Medulla oblongata (tissue), 1 donor: ENCODE measurements at regions not wholly inside any gene's neighbourhood (a gene's known extent, or its start where the extent isn't known, plus 50 kb on each side); places are given as distances from the start of the nearest gene placed in this dataset.

Experiments
- DNase-seq: peaks from one replicate; pipeline ENCODE4 v3.0.0-alpha.2; 2015; ENCODE audit errors: extremely low spot score

DNA sequence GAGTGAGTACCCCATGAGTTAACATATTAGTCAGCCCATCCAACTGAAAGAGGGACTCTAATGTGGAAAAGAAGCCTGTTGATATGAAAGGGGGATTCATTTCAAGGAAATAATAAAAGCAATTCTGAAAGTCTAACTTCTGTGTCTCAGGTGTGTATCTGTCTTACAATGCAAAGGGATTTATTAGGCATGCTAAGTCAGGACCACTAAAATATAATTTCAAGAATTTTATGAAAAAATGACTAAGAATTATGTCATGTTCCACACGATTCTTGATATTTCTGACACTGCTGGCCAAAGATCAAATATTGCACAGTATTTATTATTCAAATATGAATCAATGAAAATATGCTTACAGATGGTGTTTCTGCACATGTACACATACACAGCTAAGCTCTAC lies 130.8 kb downstream of the KLF12 start:
- no peak for DNase-seq

DNA sequence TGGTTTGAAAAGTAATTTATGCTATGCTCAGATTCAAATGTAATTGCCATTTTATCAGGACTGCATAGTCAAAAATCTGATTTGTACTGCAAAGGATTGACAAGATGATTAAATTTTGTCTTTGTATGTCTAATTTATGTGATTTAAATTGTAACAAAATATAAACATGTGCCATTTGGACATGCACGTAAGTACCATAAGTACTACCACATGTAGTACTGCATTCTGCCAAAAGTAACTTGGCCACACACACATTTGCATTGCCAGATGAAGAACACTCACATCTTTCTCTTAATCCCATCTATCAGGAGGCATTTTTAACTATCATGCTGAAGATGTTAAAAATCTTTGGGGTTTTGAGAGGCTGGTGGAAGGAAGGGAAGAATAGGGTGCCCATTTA lies 133.3 kb downstream of the KLF12 start:
- DNase-seq = no peak

DNA sequence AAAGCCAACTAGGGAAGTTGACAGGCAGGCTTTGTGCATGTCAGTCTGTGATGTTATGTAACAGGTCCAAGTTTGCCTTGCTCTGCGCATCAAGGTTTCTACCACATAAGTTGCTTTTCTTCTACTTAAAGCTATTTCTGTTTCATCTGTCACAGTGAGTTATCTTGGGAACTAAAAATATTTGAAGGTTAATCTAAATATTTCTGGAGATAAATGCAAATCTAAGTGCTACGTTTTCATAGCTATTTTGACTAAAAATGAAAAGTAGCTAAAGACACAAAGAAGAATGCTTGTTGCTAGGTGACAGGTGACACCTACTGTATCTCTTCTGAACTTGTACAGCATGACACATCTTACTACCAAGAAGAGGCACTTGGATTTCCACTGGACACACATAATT lies 135.6 kb downstream of the KLF12 start:
- no peak for DNase-seq

- no peak for DNase-seq
These were observed 136.2 kb downstream of the KLF12 start for GRCh38 chr13:73997964-73998363.

DNA sequence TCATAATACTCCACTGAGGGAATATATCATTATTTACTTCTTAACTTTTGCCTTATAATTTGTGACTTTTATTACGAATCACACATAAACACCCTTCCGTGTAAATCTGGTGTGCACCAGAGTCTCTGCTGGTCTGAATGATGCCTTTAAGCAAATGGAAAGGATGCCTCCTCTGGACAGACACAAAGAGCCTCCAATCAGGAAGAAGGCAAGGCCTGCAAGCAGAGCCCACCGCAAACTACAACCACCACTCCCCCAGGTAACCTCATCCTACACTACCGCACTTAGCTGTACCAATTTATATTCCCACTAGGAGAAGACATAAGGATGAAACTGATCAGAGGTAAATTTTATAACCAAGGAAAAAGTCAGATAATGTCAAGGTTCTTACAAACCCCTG lies 137.6 kb downstream of the KLF12 start:
- no peak for DNase-seq

GRCh38 chr13:73995736-73996135 lies 138.5 kb downstream of the KLF12 start:
- DNase-seq = no peak

- no peak for DNase-seq
These were observed 140.5 kb downstream of the KLF12 start for GRCh38 chr13:73993661-73994060.

GRCh38 chr13:73991884-73992283 lies 142.3 kb downstream of the KLF12 start:
- no peak for DNase-seq

DNA sequence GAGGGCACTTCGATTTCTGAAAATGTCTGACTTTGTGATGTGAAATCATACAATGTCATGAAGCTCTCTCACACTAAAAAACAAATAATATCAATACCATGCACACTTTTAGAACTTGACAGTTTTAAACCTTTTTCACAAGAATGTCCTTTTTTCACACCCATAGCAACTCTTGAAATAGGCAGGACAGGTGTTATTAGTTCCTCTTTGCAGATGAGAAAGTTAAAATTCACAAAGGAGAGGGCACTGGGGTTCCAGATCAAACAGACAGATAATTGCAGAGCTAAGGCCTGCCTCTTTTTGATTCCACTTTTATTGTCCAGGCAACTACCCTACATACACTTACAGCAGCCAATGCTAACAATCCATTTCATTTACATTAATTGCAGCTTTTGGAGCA lies 142.8 kb downstream of the KLF12 start:
- no peak for DNase-seq

GRCh38 chr13:73989244-73989843 lies 144.9 kb downstream of the KLF12 start:
- DNase-seq = no peak

DNA sequence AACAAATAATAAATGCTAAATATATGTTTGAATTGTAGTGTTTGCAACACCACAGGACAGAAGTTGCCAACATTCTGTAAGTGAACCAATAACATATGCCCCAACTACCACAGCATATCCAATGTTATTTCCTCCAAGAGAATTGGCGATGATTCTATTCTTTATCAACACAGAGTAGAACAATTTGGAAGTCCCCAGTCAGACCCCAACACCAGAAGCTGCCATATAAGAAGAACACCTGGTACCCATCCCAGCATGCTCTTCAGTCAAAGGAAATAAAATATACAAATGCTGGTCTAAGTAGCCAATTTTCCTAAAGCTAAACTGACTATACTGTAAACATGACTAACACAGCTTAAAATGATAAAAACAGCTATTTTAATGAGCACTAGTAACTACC lies 145.7 kb downstream of the KLF12 start:
- no peak for DNase-seq

DNA sequence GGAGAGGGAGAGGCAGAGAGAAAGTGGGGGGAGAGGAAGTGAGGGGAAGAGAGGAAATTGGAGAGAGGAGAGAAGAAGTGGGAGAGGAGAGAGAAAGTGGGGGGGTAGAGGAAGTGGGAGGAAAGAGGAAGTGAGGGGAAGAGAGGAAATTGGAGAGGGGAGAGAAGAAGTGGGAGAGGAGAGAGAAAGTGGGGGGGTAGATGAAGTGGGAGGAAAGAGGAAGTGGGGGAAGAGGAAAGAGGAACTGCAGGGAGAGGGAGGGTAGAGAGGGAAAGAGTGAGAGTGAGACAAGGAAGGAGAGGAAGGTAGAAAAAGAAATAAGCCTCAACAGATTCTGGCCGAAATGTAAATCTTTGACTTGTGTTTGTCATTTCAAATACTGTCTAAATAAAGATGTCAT lies 146.6 kb downstream of the KLF12 start:
- no peak for DNase-seq

DNA sequence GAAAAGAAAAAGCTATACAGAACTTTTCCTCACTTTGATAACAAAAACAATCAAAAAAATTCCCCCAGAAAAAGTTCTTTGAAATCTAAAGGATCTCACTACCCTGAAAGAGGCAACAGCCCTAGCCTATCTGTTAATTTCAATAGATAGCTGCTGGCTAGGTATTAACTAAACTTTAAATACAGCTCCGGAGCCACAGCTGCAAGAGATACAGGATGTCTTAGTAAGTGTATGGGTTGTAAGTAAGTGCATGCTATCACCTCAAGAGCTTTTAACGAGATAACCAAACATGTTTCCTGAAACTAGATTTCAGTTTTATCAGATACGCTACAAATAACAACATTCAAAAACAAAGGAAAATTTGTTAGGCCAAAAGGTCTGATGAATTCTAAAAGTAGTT lies 148.4 kb downstream of the KLF12 start:
- DNase-seq = no peak

- DNase-seq = no peak
These were observed 149.1 kb downstream of the KLF12 start for GRCh38 chr13:73984949-73985691.

GRCh38 chr13:73984201-73984600 lies 150.0 kb downstream of the KLF12 start:
- DNase-seq = no peak

DNA sequence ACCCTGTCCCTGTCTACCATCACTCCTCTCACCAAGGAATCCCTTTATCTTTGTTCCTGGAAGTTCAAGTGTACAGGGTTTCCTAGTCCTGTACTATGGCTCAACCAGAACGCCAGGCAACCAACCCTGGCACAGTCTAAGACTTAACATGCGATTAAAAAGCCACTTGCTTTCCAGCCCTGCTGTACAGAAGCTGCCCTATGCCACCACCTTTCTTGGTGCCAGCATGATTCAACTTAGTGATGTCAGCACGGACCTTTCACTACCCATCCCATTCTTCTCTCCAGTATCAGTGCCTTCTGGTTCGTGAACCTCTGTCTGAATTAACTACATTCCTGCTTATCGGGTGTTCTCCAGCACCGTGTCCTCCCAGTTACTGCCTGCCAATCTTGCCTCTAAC lies 151.1 kb downstream of the KLF12 start:
- DNase-seq = no peak

DNA sequence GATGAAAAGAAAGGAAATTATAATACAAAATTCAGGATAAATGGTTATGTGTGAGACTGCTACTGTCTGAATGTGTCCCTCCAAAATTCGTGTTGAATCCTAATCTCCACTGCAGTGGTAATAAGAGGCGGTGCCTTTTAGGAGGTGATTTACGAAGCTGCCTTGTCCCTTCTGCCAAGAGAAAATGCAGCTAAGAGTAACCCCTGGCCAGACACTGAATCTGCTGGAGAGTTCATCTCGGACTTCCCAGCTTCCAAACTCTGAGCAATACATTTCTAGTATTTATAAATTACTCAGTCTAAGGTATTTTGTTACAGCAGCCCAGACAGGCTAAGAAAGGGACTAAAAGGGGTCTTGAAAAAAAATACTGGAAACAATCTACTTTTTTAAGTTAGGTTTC lies 152.6 kb downstream of the KLF12 start:
- DNase-seq = no peak

- DNase-seq = no peak
These were observed 158.4 kb downstream of the KLF12 start for GRCh38 chr13:73975767-73976166.

GRCh38 chr13:73974051-73974450 lies 160.2 kb downstream of the KLF12 start:
- DNase-seq = no peak

DNA sequence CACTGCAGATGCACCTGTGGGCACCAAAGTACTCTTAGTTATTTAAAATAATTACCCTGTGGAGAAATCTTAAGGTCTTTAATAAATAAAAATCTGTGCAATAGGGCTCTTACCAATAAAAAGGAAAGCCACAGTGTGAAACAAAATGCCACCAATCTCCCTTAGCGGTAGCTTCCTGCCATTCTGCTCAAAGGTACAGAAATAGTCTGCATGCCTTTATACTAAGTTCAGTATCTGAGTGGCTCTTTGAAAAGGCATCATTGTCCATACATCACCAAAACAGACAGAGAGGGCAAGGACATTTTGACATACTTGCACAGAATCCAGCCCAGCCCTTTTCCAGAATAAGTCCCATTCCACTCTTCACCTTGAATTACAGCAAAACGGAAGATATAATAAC lies 161.0 kb downstream of the KLF12 start:
- no peak for DNase-seq

DNA sequence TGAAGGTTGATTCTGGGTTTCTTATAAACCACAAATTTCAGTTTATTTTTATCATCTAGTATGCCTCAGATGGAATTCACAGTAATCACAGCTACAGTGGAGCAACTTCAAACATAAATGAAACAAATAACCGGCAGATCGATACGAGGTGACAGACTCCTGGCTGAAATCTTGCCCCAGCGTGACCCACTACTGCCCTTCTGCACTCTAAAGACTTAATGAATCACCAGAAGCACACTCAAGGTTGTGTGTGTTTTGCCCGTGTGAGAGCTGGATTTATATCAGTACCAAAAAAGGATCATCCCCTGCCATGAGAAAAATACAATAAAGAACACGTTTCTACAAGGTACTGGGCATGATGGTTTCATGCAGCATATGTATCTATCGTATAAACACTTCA lies 161.7 kb downstream of the KLF12 start:
- DNase-seq = no peak

GRCh38 chr13:73971481-73971880 lies 162.7 kb downstream of the KLF12 start:
- DNase-seq = no peak

DNA sequence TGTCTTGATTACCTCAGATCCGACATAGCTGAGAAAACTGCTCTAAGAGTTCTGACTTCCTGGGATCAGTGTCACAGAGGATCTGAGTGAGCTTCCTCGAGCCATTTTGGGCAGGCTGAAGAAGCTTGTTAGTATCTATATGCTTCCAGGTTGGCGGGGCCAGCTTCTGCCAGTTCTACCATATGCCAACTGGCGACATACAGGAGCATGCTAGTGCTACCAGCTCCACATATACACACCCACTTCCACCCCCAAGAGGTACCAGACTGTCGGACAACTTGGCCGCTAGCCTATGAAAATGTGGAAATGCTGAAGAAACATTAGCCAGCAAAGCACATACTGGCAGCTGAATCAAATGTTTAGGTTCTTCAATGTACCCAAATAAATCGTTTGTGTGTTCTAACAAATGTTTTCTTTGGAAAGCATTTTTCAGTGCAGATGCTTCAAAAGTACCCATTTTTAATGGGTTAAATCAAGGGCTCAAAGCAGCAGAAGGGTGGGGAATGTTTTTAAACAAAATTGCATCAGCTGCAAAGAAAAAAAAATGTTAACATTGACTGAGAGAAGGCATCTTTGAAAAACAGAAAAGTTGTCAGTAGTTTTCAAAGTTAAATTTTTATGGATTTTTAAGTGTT lies 163.7 kb downstream of the KLF12 start:
- DNase-seq = no peak
